Parathyroid adenoma (tissue), 2 donors: ENCODE measurements at regions not wholly inside any gene's neighbourhood (a gene's known extent, or its start where the extent isn't known, plus 50 kb on each side); places are given as distances from the start of the nearest gene placed in this dataset.

Experiments
- H2AFZ ChIP-seq: fragments of 300-600 bp; sonication (generic); one replicate; pipeline ENCODE4 v1.7.0; 2017; ENCODE audit warnings: antibody characterized with exemption, mild to moderate bottlenecking
- H3K27ac ChIP-seq: fragments of 300-600 bp; sonication (generic); one replicate; pipeline ENCODE4 v1.7.0; 2017
- H3K27me3 ChIP-seq: fragments of 300-600 bp; sonication (generic); one replicate; pipeline ENCODE4 v1.7.0; 2017; ENCODE audit warnings: low read length; ENCODE audit not compliant: control insufficient read depth, insufficient read depth
- H3K36me3 ChIP-seq: fragments of 300-600 bp; sonication (generic); one replicate; pipeline ENCODE4 v1.7.0; 2017; ENCODE audit warnings: low read length; ENCODE audit not compliant: control insufficient read depth, insufficient read depth
- H3K4me1 ChIP-seq: fragments of 300-600 bp; sonication (generic); one replicate; pipeline ENCODE4 v1.7.0; 2017; ENCODE audit warnings: control low read depth
- H3K4me2 ChIP-seq: fragments of 300-600 bp; sonication (generic); one replicate; pipeline ENCODE4 v1.7.0; 2017; ENCODE audit warnings: low read length
- H3K4me3 ChIP-seq: fragments of 300-600 bp; sonication (generic); one replicate; pipeline ENCODE4 v1.7.0; 2017; ENCODE audit warnings: low read depth, low read length
- H3K79me2 ChIP-seq: fragments of 300-600 bp; sonication (generic); one replicate; pipeline ENCODE4 v1.7.0; 2017; ENCODE audit warnings: control low read depth
- H3K9ac ChIP-seq: fragments of 300-600 bp; sonication (generic); one replicate; pipeline ENCODE4 v1.7.0; 2017; ENCODE audit warnings: mild to moderate bottlenecking
- H3K9me3 ChIP-seq: fragments of 300-600 bp; sonication (generic); one replicate; pipeline ENCODE4 v1.7.0; 2017; ENCODE audit warnings: low read length; ENCODE audit not compliant: control insufficient read depth
- CTCF ChIP-seq: fragments of 300-600 bp; sonication (generic); IDR thresholded peaks from one replicate; pipeline ENCODE4 v1.7.0; 2017; ENCODE audit warnings: antibody characterized with exemption, mild to moderate bottlenecking
- donor health status: primary hyperparathyroidism.

- Histone ChIP-seq H3K27ac (no peak overlapping the region), H3K9ac (no peak overlapping the region), H3K9me3 (no peaks in the 10 kb centered on the region), H3K36me3 (no peaks in the 10 kb centered on the region), H3K4me2 (no peak overlapping the region), H3K4me1 (no peaks in the 10 kb centered on the region), H3K79me2 (no peaks in the 10 kb centered on the region), H3K27me3 (no peaks in the 10 kb centered on the region), H2AFZ (no peak overlapping the region), H3K4me3 (no peak overlapping the region)
- TF ChIP-seq CTCF: no peak
Measured at GRCh38 chr14:71780075-71780474, 152.2 kb upstream of the RGS6 start.

- Histone ChIP-seq H3K27me3 (no peaks in the 10 kb centered on the region), H3K79me2 (no peaks in the 10 kb centered on the region), H3K36me3 (no peaks in the 10 kb centered on the region), H3K27ac (no peak overlapping the region), H2AFZ (no peak overlapping the region), H3K4me2 (no peak overlapping the region), H3K9me3 (no peaks in the 10 kb centered on the region), H3K4me1 (no peaks in the 10 kb centered on the region), H3K9ac (no peak overlapping the region), H3K4me3 (no peak overlapping the region)
- TF ChIP-seq CTCF: no peak
Measured at GRCh38 chr14:71780822-71781221, 151.4 kb upstream of the RGS6 start.

- Histone ChIP-seq H3K27ac (no peak overlapping the region), H3K4me1 (no peaks in the 10 kb centered on the region), H3K4me3 (no peak overlapping the region), H3K9ac (no peak overlapping the region), H3K9me3 (no peaks in the 10 kb centered on the region), H2AFZ (no peak overlapping the region), H3K4me2 (no peak overlapping the region), H3K79me2 (no peaks in the 10 kb centered on the region), H3K27me3 (no peaks in the 10 kb centered on the region), H3K36me3 (no peaks in the 10 kb centered on the region)
- TF ChIP-seq CTCF: no peak
Measured at GRCh38 chr14:71783088-71783487, 149.1 kb upstream of the RGS6 start.

- H3K4me1 ChIP-seq: no peaks in the 10 kb centered on the region
- no peaks in the 10 kb centered on the region for H3K79me2 ChIP-seq
- H2AFZ ChIP-seq: no peak overlapping the region
- no peak overlapping the region for H3K4me3 ChIP-seq
- no peak overlapping the region for H3K27ac ChIP-seq
- H3K9me3 ChIP-seq: no peaks in the 10 kb centered on the region
- TF ChIP-seq CTCF: no peak
- H3K36me3 ChIP-seq: no peaks in the 10 kb centered on the region
- no peak overlapping the region for H3K9ac ChIP-seq
- H3K4me2 ChIP-seq: no peak overlapping the region
- H3K27me3 ChIP-seq: no peaks in the 10 kb centered on the region
Measured at GRCh38 chr14:71783786-71784185, 148.4 kb upstream of the RGS6 start.

GRCh38 chr14:71789005-71789404, 143.2 kb upstream of the RGS6 start:
- Histone ChIP-seq H3K4me2 (no peak overlapping the region), H3K4me1 (no peaks in the 10 kb centered on the region), H3K27ac (no peak overlapping the region), H3K79me2 (no peaks in the 10 kb centered on the region), H2AFZ (no peak overlapping the region), H3K9ac (no peak overlapping the region), H3K27me3 (no peaks in the 10 kb centered on the region), H3K9me3 (no peaks in the 10 kb centered on the region), H3K4me3 (no peak overlapping the region), H3K36me3 (no peaks in the 10 kb centered on the region)
- TF ChIP-seq CTCF: no peak
